GM21723 (cell line): ENCODE measurements at regions not wholly inside any gene's neighbourhood (a gene's known extent, or its start where the extent isn't known, plus 50 kb on each side); places are given as distances from the start of the nearest gene placed in this dataset.
"Not testable (repeated sequence)": the region's sequence is repeated elsewhere in the genome, so short reads cannot be mapped to it uniquely, and the experiment has no call there.

ENCODE experiments used
- ATAC-seq: cut with Tn5 transposase; IDR thresholded peaks from one replicate; pipeline ENCODE4 v1.9.1; 2021; ENCODE audit warnings: mild to moderate bottlenecking, moderate library complexity; ENCODE audit not compliant: unreplicated experiment

- no peak for ATAC-seq
Observed at GRCh38 chr5:86337667-86338460, 279.9 kb upstream of the COX7C start.

- ATAC-seq: no peak
Observed at GRCh38 chr5:86354664-86355063, 263.1 kb upstream of the COX7C start.

- ATAC-seq: no peak
Observed at GRCh38 chr5:86360801-86361200, 256.9 kb upstream of the COX7C start.

GRCh38 chr5:86371061-86371460 lies 246.7 kb upstream of the COX7C start:
- no peak for ATAC-seq

GRCh38 chr5:86374611-86375010 lies 243.1 kb upstream of the COX7C start:
- no peak for ATAC-seq

- no peak for ATAC-seq
Observed at GRCh38 chr5:86376214-86376613, 241.5 kb upstream of the COX7C start.

- no peak for ATAC-seq
Observed at GRCh38 chr5:86403190-86403589, 214.6 kb upstream of the COX7C start.

- no peak for ATAC-seq
Observed at GRCh38 chr5:86404256-86404655, 213.5 kb upstream of the COX7C start.

GRCh38 chr5:86407711-86408110 lies 210.0 kb upstream of the COX7C start:
- no peak for ATAC-seq

- ATAC-seq: no peak
Observed at GRCh38 chr5:86411596-86411995, 206.1 kb upstream of the COX7C start.

- no peak for ATAC-seq
Observed at GRCh38 chr5:86427158-86427557, 190.6 kb upstream of the COX7C start.

GRCh38 chr5:86439593-86440110 lies 178.1 kb upstream of the COX7C start:
- ATAC-seq: no peak

- ATAC-seq: no peak
Observed at GRCh38 chr5:86442036-86442745, 175.6 kb upstream of the COX7C start.

- ATAC-seq: no peak
Observed at GRCh38 chr5:86447362-86447761, 170.4 kb upstream of the COX7C start.

GRCh38 chr5:86452251-86452650 lies 165.5 kb upstream of the COX7C start:
- no peak for ATAC-seq

- ATAC-seq: no peak
Observed at GRCh38 chr5:86460519-86460918, 157.2 kb upstream of the COX7C start.

GRCh38 chr5:86461169-86461956 lies 156.4 kb upstream of the COX7C start:
- ATAC-seq: no peak

GRCh38 chr5:86463339-86463738 lies 154.4 kb upstream of the COX7C start:
- no peak for ATAC-seq

GRCh38 chr5:86465052-86465838 lies 152.5 kb upstream of the COX7C start:
- ATAC-seq: no peak

GRCh38 chr5:86466721-86467120 lies 151.0 kb upstream of the COX7C start:
- not testable (repeated sequence) for ATAC-seq

GRCh38 chr5:86482008-86482407 lies 135.7 kb upstream of the COX7C start:
- no peak for ATAC-seq
